A549 (cell line): ENCODE measurements at regions not wholly inside any gene's neighbourhood (a gene's known extent, or its start where the extent isn't known, plus 50 kb on each side); places are given as distances from the start of the nearest gene placed in this dataset.

Source experiments
- ATAC-seq, 2 experiments: fragments of 200-7000 bp in 1 of 2; fragments of >200 bp in 1 of 2; cut with Nextera tagmentation in 1 of 2; cut with Tn5 transposase in 1 of 2; 3 replicates each; pipeline versions ENCODE4 v1.8.0 to v1.9.1; 2018 to 2020; ENCODE audit warnings: mild to moderate bottlenecking in 1 of 2, moderate library complexity in 1 of 2
- CTCF ChIA-PET: fragments of 300-600 bp; sonication (Branson Sonifier 250); formaldehyde crosslinking; extraction: SDS; loops from one replicate; lab custom pipeline; 2021; ENCODE audit warnings: antibody characterized with exemption, inconsistent platforms; lab: Yijun Ruan, JAX
- POLR2A ChIA-PET: fragments of 350-600 bp; formaldehyde crosslinking; extraction: SDS; loops from one replicate; lab custom pipeline; 2021; ENCODE audit warnings: antibody characterized with exemption, inconsistent platforms; lab: Yijun Ruan, JAX
- DNase-seq, 2 experiments: peaks; one replicate each; pipeline versions ENCODE4 v3.0.0 to v3.0.0-alpha.2; 2011 to 2016; ENCODE audit warnings: low read depth in 1 of 2, low spot score in 1 of 2
- FAIRE-seq: peaks from 2 replicates; lab custom pipeline; 2011; peaks lifted over from hg19 to GRCh38; lab: Jason Lieb, UNC
- H3K27ac ChIP-seq, 2 experiments: fragments of >200 bp; sonication (Bioruptor Twin); formaldehyde crosslinking; 3 replicates each; pipeline ENCODE4 v1.5.1; 2016 to 2017
- H3K4me1 ChIP-seq: fragments of >200 bp; sonication (Bioruptor Twin); formaldehyde crosslinking; 3 replicates; pipeline ENCODE4 v1.6.1; 2016
- H3K4me2 ChIP-seq: fragments of >200 bp; sonication (Bioruptor Twin); formaldehyde crosslinking; 3 replicates; pipeline ENCODE4 v1.6.1; 2016
- H3K4me3 ChIP-seq: fragments of >200 bp; sonication (Bioruptor Twin); formaldehyde crosslinking; 3 replicates; pipeline ENCODE4 v1.5.1; 2016
- H3K9me3 ChIP-seq: fragments of >200 bp; sonication (Bioruptor Twin); formaldehyde crosslinking; 3 replicates; pipeline ENCODE4 v1.6.1; 2016
- CBX8 ChIP-seq: fragments of 200-600 bp; sonication (generic); IDR thresholded peaks from 2 replicates; pipeline ENCODE4 v1.6.1; 2016
- CEBPB ChIP-seq, 2 experiments: fragments of >200 bp in 1 of 2; sonication (Bioruptor Twin) in 1 of 2; formaldehyde crosslinking in 1 of 2; IDR thresholded peaks; 2 replicates each; pipeline ENCODE4 v1.6.1; 2012 to 2016
- CHD2 ChIP-seq: fragments of 150-350 bp; IDR thresholded peaks from 2 replicates; pipeline ENCODE4 v1.6.1; 2014; ENCODE audit warnings: low read length; ENCODE audit not compliant: partially characterized antibody
- EP300 ChIP-seq, 2 experiments: fragments of >200 bp; sonication (Bioruptor Twin); formaldehyde crosslinking; IDR thresholded peaks; 2 replicates in 1 of 2; 3 replicates in 1 of 2; pipeline ENCODE4 v1.6.1; 2016 to 2017
- ESRRA ChIP-seq: fragments of 150-350 bp; IDR thresholded peaks from 2 replicates; pipeline ENCODE4 v1.6.1; 2014; ENCODE audit warnings: mild to moderate bottlenecking, low read length, borderline replicate concordance
- GATA3 ChIP-seq: IDR thresholded peaks from 2 replicates; pipeline ENCODE4 v1.6.1; 2012; ENCODE audit warnings: borderline replicate concordance
- HDAC2 ChIP-seq: fragments of 200-600 bp; sonication (generic); IDR thresholded peaks from 2 replicates; pipeline ENCODE4 v1.6.1; 2016
- HEYL ChIP-seq: fragments of 250-450 bp; sonication (Bioruptor Pico); IDR thresholded peaks from 2 replicates; pipeline ENCODE4 v1.8.0; 2021; ENCODE audit warnings: mild to moderate bottlenecking, moderate library complexity
- HOXB5 ChIP-seq: fragments of 250-450 bp; sonication (Bioruptor Pico); IDR thresholded peaks from 2 replicates; pipeline ENCODE4 v1.5.0; 2020; ENCODE audit warnings: mild to moderate bottlenecking, moderate library complexity
- JUN ChIP-seq, 2 experiments: fragments of >200 bp; sonication (Bioruptor Twin); formaldehyde crosslinking; IDR thresholded peaks; 2 replicates in 1 of 2; 3 replicates in 1 of 2; pipeline ENCODE4 v1.6.1; 2016 to 2017
- NFE2L2 ChIP-seq: fragments of 150-350 bp; conservative IDR thresholded peaks from 2 replicates; pipeline ENCODE4 v1.6.1; 2014; ENCODE audit warnings: low read length
- NPAS2 ChIP-seq: fragments of 250-450 bp; sonication (Bioruptor Pico); IDR thresholded peaks from 2 replicates; pipeline ENCODE4 v1.8.0; 2022; ENCODE audit warnings: mild to moderate bottlenecking, moderate library complexity, borderline replicate concordance
- PHF8 ChIP-seq: fragments of 200-600 bp; sonication (generic); IDR thresholded peaks from 2 replicates; pipeline ENCODE4 v1.6.1; 2016; ENCODE audit warnings: low read depth, mild to moderate bottlenecking, antibody characterized with exemption, moderate library complexity, borderline replicate concordance
- RAD21 ChIP-seq, 2 experiments: fragments of >200 bp in 1 of 2; sonication (Bioruptor Twin) in 1 of 2; formaldehyde crosslinking in 1 of 2; IDR thresholded peaks in 1 of 2; conservative IDR thresholded peaks in 1 of 2; 2 replicates in 1 of 2; 3 replicates in 1 of 2; pipeline ENCODE4 v1.6.1; 2012 to 2018; ENCODE audit warnings: inconsistent platforms in 1 of 2
- RCOR1 ChIP-seq: fragments of 150-350 bp; IDR thresholded peaks from 2 replicates; pipeline ENCODE4 v1.6.1; 2014; ENCODE audit warnings: antibody characterized with exemption, low read length, low read depth
- SMC3 ChIP-seq: fragments of >200 bp; sonication (Bioruptor Twin); formaldehyde crosslinking; IDR thresholded peaks from 3 replicates; pipeline ENCODE4 v1.6.1; 2018; ENCODE audit warnings: inconsistent platforms
- SREBF2 ChIP-seq: fragments of 450-650 bp; IDR thresholded peaks from 2 replicates; pipeline ENCODE4 v1.6.1; 2014; ENCODE audit warnings: mild to moderate bottlenecking, moderate library complexity
- WGBS: methylation state at CpG from one replicate; pipeline ENCODE4 v1.1.6; 2017; ENCODE audit errors: missing lambda C conversion rate; 5-methylcytosine and 5-hydroxymethylcytosine counted together
- TF ChIP-seq, protein P1 (sequence below): fragments of 200-600 bp; sonication (generic); IDR thresholded peaks from 2 replicates; pipeline ENCODE4 v1.6.1; 2016; ENCODE audit warnings: antibody characterized with exemption, mild to moderate bottlenecking, moderate library complexity
- TF ChIP-seq, protein P2 (sequence below): fragments of >200 bp; sonication (Bioruptor Twin); formaldehyde crosslinking; IDR thresholded peaks from 3 replicates; pipeline ENCODE4 v1.5.1; 2016
- TF ChIP-seq, protein P3 (sequence below): fragments of 250-450 bp; sonication (Bioruptor Pico); IDR thresholded peaks from 2 replicates; pipeline ENCODE4 v1.5.0; 2021; ENCODE audit warnings: mild to moderate bottlenecking, moderate library complexity, borderline replicate concordance
- TF ChIP-seq, protein P4 (sequence below): IDR thresholded peaks from 2 replicates; pipeline ENCODE4 v1.6.1; 2012; ENCODE audit warnings: low read depth, borderline replicate concordance
- TF ChIP-seq, protein P5 (sequence below): IDR thresholded peaks from 2 replicates; pipeline ENCODE4 v1.6.1; 2012

DNA sequence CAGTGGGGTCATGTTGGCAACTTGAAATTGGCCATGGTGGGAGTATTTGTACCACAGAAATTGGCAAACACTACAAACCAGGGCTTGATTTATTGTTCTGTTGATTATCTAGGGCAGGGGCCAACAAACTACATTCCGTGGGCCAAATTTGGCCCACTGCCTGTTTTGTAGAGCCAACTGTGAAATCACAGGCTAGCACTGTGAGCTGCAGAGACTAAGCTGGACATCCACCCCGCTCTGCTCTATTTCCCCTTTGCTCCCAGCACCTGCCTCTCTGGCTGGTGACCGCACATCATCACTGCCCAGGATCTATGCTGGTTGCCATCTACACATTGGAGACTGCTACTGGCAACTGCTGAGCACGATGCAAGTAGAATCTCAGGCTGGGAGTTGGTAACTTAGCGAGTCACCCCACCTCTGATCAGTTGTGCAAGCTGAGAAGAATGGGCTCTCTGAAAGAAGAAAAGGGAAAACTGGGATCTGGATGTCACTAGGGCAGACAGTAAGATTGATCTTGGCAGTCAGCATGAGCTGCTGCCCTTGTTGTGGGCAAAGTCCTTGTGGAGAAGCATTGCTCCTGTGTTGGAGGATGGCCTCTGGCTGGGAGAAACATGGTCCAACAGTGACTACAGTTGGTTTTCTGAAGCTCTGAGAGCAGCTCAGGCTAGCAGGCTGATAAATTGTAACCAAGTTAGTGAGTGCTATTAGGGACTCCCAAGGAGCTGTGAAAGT, 144.7 kb upstream of the RAD23B start (continued):
- TF ChIP-seq PHF8, result no peak
- no peak for TF ChIP-seq CHD2
- TF ChIP-seq EP300 (IDR thresholded peaks at IDR 0.05), result no peak
- no peak for TF ChIP-seq CEBPB (IDR thresholded peaks at IDR 0.05)
- TF ChIP-seq, protein P1, sequence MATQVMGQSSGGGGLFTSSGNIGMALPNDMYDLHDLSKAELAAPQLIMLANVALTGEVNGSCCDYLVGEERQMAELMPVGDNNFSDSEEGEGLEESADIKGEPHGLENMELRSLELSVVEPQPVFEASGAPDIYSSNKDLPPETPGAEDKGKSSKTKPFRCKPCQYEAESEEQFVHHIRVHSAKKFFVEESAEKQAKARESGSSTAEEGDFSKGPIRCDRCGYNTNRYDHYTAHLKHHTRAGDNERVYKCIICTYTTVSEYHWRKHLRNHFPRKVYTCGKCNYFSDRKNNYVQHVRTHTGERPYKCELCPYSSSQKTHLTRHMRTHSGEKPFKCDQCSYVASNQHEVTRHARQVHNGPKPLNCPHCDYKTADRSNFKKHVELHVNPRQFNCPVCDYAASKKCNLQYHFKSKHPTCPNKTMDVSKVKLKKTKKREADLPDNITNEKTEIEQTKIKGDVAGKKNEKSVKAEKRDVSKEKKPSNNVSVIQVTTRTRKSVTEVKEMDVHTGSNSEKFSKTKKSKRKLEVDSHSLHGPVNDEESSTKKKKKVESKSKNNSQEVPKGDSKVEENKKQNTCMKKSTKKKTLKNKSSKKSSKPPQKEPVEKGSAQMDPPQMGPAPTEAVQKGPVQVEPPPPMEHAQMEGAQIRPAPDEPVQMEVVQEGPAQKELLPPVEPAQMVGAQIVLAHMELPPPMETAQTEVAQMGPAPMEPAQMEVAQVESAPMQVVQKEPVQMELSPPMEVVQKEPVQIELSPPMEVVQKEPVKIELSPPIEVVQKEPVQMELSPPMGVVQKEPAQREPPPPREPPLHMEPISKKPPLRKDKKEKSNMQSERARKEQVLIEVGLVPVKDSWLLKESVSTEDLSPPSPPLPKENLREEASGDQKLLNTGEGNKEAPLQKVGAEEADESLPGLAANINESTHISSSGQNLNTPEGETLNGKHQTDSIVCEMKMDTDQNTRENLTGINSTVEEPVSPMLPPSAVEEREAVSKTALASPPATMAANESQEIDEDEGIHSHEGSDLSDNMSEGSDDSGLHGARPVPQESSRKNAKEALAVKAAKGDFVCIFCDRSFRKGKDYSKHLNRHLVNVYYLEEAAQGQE, result no peak
- no peak for TF ChIP-seq ESRRA
- TF ChIP-seq RAD21 (conservative IDR thresholded peaks at IDR 0.05 in 1 of 2, IDR thresholded peaks at IDR 0.05 in 1 of 2), result no peak

DNA sequence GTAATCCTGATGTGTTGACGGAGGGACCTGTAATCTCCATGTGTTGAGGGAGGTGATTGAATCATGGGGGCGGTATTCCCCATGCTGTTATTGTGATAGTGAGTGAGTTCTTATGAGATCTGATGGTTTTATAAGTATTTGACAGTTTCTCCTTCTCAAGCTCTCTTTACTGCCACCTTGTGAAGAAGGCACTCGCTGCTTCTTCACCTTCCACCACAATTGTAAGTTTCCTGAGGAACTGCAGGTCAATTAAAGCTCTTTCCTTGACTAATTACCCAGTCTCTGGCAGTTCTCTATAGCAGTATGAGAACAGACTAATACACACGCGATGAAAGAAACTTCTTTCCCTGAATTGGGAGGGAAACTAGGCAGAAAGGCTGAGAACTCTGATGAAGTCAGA, 141.1 kb upstream of the RAD23B start:
- 0 out of 6 replicates have a peak, but pooled peaks of 1 of the 2 experiments have one; percentile 21 for ATAC-seq
- Histone ChIP-seq H3K4me2 (no peak overlapping the region), H3K9me3 (no peaks in the 10 kb centered on the region), H3K27ac (no peak overlapping the region), H3K4me3 (no peak overlapping the region), H3K4me1 (no peaks in the 10 kb centered on the region)
- no peak for TF ChIP-seq CBX8
- TF ChIP-seq RAD21 (conservative IDR thresholded peaks at IDR 0.05 in 1 of 2, IDR thresholded peaks at IDR 0.05 in 1 of 2), result 0 out of 5 replicates have a peak, but pooled peaks of 1 of the 2 experiments have one; percentile 19
- TF ChIP-seq, protein P2, sequence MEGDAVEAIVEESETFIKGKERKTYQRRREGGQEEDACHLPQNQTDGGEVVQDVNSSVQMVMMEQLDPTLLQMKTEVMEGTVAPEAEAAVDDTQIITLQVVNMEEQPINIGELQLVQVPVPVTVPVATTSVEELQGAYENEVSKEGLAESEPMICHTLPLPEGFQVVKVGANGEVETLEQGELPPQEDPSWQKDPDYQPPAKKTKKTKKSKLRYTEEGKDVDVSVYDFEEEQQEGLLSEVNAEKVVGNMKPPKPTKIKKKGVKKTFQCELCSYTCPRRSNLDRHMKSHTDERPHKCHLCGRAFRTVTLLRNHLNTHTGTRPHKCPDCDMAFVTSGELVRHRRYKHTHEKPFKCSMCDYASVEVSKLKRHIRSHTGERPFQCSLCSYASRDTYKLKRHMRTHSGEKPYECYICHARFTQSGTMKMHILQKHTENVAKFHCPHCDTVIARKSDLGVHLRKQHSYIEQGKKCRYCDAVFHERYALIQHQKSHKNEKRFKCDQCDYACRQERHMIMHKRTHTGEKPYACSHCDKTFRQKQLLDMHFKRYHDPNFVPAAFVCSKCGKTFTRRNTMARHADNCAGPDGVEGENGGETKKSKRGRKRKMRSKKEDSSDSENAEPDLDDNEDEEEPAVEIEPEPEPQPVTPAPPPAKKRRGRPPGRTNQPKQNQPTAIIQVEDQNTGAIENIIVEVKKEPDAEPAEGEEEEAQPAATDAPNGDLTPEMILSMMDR, result peak; percentile 12; the same call in 1 of the 3 replicates
- TF ChIP-seq NPAS2, result no peak
- TF ChIP-seq SMC3, result 0 out of 3 replicates have a peak, but pooled peaks have one; percentile 25
- CTCF ChIA-PET, result interaction anchor here (0.9 to 1.4 kb wide), 6 partner anchors 8 to 1679 kb away, joined by 3 to 6 read pairs (median 3); no protein-coding TSS in a partner anchor
- 40% methylated on average over 5 of the region's 5 CpGs for WGBS
- no peak for FAIRE-seq
- peak in 1 of 2 experiments; percentile 11 for DNase-seq
- POLR2A ChIA-PET, result no interaction called here

DNA sequence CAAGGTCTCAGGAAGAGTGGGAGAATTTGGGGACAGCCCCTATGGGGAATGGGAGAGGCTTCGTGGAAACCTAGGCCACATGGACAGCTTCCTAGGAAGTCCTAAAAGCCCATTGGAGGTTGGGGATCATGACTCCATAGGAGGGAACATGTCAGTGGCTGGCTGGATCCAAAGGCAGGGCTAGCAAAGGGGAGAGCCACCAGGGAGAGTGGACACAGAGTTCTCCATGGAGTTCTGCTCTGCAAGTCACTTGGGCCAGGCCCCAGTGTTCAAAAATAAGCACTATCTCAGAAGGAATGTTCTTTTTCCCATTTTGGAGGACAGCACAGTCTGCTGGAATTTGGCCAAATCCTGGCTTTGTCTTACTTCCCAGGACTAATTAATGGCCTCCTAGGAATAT, 140.6 kb upstream of the RAD23B start:
- H3K27ac ChIP-seq, result no peak overlapping the region
- POLR2A ChIA-PET, result no interaction called here
- no peak overlapping the region for H3K4me3 ChIP-seq
- H3K9me3 ChIP-seq, result no peaks in the 10 kb centered on the region
- ATAC-seq (no peak), DNase-seq (no peak), FAIRE-seq (no peak)
- H3K4me2 ChIP-seq, result no peak overlapping the region
- no peaks in the 10 kb centered on the region for H3K4me1 ChIP-seq
- CTCF ChIA-PET, result interaction anchor here (0.9 to 1.4 kb wide), 6 partner anchors 9 to 1678 kb away, joined by 3 to 6 read pairs (median 3); no protein-coding TSS in a partner anchor
- WGBS, result 0% methylated on average over 1 of the region's 1 CpG
- TF ChIP-seq GATA3 (no peak), SREBF2 (no peak), HEYL (no peak), HDAC2 (no peak), NFE2L2 (no peak), CHD2 (no peak), RCOR1 (no peak), JUN (IDR thresholded peaks at IDR 0.05) (no peak), HOXB5 (no peak), RAD21 (conservative IDR thresholded peaks at IDR 0.05 in 1 of 2, IDR thresholded peaks at IDR 0.05 in 1 of 2) (no peak)
- TF ChIP-seq, protein P3, sequence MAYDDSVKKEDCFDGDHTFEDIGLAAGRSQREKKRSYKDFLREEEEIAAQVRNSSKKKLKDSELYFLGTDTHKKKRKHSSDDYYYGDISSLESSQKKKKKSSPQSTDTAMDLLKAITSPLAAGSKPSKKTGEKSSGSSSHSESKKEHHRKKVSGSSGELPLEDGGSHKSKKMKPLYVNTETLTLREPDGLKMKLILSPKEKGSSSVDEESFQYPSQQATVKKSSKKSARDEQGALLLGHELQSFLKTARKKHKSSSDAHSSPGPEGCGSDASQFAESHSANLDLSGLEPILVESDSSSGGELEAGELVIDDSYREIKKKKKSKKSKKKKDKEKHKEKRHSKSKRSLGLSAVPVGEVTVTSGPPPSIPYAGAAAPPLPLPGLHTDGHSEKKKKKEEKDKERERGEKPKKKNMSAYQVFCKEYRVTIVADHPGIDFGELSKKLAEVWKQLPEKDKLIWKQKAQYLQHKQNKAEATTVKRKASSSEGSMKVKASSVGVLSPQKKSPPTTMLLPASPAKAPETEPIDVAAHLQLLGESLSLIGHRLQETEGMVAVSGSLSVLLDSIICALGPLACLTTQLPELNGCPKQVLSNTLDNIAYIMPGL (CRISPR knock-in tag), result no peak
- TF ChIP-seq, protein P4, sequence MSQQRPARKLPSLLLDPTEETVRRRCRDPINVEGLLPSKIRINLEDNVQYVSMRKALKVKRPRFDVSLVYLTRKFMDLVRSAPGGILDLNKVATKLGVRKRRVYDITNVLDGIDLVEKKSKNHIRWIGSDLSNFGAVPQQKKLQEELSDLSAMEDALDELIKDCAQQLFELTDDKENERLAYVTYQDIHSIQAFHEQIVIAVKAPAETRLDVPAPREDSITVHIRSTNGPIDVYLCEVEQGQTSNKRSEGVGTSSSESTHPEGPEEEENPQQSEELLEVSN, result no peak
- TF ChIP-seq, protein P5, sequence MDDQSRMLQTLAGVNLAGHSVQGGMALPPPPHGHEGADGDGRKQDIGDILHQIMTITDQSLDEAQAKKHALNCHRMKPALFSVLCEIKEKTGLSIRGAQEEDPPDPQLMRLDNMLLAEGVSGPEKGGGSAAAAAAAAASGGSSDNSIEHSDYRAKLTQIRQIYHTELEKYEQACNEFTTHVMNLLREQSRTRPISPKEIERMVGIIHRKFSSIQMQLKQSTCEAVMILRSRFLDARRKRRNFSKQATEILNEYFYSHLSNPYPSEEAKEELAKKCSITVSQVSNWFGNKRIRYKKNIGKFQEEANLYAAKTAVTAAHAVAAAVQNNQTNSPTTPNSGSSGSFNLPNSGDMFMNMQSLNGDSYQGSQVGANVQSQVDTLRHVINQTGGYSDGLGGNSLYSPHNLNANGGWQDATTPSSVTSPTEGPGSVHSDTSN, result no peak
